NCI-H2196 treated with DMSO at 0.1 percent for 48 hours (cell line): ENCODE measurements at regions not wholly inside any gene's neighbourhood (a gene's known extent, or its start where the extent isn't known, plus 50 kb on each side); places are given as distances from the start of the nearest gene placed in this dataset.
"Not testable (repeated sequence)": the region's sequence is repeated elsewhere in the genome, so short reads cannot be mapped to it uniquely, and the experiment has no call there.

Experiments used
- DNase-seq: peaks from one replicate; lab custom pipeline; 2025; ENCODE audit not compliant: unreplicated experiment; lab: John Stamatoyannopoulos, UW

GRCh38 chr1:219320563-219320962, 146.9 kb downstream of the LYPLAL1 start:
- DNase-seq, result not testable (repeated sequence)

- DNase-seq, result no peak
Measured at GRCh38 chr1:219318826-219319225, 145.1 kb downstream of the LYPLAL1 start.

GRCh38 chr1:219317762-219318353, 144.2 kb downstream of the LYPLAL1 start:
- no peak for DNase-seq

GRCh38 chr1:219316066-219316465, 142.4 kb downstream of the LYPLAL1 start:
- no peak for DNase-seq

DNA sequence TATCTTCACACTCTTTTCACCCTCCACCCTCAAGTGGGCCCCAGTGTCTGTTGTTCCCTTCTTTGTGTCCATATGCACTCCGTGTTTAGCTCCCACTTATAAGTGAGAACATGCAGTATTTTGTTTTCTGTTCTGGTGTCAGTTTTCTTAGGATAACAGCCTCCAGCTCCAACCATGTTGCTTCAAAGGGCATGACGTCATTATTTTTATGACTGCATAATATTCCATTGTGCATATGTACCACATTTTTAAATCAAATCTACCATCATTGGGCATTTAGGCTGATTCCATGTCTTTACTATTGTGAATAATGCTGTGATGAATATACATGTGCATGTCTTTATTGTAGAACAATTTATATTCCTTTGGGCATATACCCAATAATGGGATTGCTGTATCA, 140.3 kb downstream of the LYPLAL1 start:
- DNase-seq, result no peak

DNA sequence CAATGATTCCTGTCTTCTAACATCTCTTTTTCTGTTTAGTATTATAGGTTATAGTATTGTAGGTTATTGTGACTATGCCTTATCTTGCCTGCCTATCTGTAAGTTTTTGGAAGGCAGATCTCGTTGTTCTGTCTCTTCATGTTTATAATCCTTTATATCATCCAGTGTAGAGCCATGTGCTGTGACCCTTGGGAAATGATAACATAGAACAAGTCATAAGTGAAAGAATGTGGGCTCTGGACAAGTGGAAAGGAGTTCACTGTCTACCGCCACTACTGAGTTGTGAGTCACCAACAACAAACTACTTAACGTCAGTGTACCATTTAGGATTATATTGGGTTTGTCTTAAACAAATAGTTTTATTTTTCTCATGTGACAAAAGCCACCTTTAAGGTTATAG, 139.3 kb downstream of the LYPLAL1 start:
- DNase-seq, result no peak

GRCh38 chr1:219310181-219310728, 136.6 kb downstream of the LYPLAL1 start:
- no peak for DNase-seq

DNA sequence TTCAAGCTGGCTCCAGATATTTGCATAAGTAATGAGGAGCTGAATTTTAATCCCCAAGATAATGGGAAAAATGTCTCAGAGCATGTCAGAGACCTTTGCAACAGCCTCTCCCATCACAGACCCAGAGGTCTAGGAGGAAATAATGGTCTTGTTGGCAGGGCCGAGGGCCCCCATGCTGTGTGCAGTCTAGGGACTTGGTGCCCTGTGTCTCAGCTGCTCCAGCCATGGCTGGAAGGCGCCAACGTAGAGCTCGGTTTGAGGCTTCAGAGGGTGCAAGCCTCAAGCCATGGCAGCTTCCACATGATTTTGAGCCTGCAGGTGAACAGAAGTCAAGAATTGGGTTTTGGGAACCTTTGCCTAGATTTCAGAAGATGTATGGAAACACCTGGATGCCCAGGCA, 134.7 kb downstream of the LYPLAL1 start:
- no peak for DNase-seq

GRCh38 chr1:219304227-219305226, 130.8 kb downstream of the LYPLAL1 start:
- no peak for DNase-seq

DNA sequence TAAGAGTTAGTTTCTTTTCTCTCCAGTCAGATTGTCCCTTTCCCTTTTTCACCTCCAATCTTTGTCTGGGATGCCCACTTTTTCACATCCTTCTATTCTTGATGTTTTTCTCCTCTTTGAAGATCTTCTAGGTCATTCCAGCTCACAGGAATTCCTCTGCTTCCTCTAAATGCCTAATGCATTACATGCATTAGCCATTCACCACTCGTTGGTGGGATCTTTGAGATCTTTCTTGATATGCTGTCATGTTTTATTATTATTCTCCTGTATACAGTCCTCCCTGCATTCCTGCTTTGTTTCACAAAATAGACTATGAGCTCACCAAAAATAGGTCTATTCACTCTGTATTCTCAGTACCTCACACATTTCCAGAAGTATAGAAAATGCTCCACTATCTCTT, 129.0 kb downstream of the LYPLAL1 start:
- no peak for DNase-seq

DNA sequence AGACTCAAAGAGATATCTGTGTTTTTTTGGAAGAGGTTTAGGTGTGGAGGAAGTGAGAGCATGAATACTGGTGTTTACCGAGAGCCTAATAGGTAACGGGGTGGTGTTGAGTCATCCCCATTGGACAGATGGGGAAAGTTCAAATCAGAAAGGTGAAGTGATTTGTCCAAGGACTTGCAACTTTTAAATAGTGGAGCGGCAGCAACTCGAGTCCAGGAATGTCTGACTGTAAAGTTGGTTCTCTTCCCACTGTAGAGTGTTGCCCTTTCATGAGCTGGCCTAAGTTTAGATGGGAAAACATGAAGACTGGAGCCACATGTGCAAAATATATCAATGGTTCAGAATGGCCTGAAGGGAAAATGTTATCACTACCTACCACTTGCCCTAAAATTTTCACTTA, 125.7 kb downstream of the LYPLAL1 start:
- DNase-seq, result no peak

- no peak for DNase-seq
Measured at GRCh38 chr1:219298571-219299148, 125.0 kb downstream of the LYPLAL1 start.

DNA sequence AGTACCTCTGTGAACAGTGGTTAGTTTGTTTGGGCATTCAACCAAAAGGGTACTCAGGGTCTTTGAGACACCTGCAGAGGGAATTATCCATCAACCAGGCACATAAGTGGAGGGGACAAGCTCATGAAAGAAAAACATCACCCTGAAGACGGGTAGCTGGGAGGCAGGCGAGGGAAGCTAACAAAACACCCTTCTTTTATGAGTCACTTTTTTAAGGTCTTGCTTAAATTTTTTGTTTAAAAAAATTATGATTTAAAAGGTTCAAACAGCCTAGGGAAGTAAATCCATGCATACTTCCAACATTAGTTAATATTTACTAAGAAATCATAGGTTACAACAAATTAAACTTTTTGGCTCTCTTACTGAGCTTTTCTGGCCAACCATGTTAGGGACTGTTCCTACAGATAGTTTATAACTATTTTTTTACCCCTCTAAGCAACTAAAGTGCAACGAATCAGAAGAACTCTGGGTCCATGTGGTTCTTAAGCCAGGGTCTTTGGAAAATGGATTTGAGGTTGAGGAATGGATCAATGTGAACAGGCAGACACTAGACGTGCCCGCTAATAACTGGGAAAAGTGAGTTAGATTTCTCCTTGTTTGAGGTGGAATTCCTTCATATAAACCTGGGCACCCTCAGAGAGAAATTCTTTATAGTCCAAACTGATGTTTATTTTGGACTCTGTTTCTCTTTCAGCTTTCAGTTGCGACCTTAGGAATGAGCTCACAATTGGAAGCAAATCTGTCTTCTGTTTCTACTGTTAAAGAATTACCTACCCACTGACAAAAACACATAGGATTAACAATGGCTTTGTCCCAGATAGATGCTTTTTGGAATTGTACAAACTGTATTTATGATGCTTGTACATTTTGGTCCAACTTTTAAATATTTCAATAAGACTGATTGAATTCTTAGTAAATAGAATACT, 123.0 kb downstream of the LYPLAL1 start:
- no peak for DNase-seq

DNA sequence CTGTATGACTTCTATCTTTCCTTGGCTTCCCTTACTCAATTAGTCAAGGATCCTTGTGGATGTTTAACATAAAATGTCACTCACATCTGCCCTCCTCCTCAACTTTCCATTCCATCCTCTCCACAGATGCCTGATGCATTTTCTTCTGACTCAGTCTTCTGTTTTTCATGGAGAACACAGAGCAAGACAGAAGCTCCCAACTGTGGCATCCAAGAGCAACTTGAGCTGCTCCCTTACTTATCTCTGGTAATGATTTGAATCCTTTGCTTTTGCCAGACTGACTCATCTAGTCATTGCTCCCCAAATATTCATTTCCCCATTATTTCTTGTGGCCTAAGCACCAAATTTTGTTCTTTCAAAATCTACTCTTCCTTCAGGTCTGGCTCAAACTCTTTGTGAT, 120.6 kb downstream of the LYPLAL1 start:
- DNase-seq, result no peak

GRCh38 chr1:219293410-219293809, 119.7 kb downstream of the LYPLAL1 start:
- DNase-seq, result no peak

DNA sequence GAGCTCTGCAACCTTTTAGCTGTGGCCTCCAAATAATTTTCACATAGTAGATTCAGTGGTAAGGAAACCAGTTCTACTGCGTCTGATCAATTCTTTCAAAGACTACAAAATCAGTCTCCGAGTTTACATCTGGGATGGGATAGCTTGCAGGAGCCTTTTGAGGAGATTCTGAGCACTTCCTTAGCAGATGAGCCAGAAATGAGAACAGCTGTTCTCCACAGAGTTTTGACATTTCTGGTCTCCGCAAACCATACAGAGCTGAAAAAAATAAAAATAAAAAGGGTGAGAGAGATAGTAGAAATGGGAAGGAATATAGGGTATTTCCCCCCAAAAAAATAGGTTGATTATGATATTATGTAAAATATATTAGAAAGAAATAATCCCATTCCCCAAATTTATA, 119.3 kb downstream of the LYPLAL1 start:
- no peak for DNase-seq

GRCh38 chr1:219292341-219292740, 118.7 kb downstream of the LYPLAL1 start:
- no peak for DNase-seq

DNA sequence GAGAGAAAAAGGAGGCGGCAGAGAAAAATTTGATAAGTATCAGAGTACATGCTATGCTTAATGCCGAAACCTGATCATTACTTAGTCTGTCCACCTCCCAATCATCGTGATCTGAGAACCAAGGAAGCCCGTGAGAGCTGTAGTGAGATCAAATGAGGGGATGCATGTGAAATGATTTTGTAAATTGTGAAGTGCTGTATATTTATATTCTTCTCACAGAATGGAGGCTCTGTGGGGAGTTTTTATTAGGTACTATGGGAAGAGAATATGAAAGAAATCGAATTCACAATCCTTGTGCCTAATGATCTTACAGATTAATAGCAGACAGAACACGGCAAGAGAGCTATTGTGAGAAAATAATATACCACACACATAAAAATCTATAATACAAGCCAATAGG, 115.5 kb downstream of the LYPLAL1 start:
- no peak for DNase-seq

GRCh38 chr1:219283541-219283940, 109.9 kb downstream of the LYPLAL1 start:
- DNase-seq, result no peak

DNA sequence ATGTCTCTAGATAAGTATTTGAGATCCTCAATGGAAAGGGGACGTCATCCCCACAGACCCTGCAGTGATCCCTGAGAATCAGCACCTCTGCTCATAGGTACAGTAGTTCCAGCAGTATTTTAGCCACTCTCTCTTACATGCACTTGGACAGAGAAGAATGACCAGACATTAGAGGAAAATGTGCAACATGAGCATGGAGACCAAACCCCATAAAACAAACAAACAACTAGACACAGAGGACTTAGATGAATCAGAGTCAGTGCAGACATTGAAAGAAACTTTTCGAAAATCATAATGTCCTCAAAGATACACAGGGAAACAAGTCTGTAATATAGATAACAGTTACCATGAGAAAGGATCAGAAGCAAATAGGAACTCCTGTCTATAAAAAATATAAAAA, 108.2 kb downstream of the LYPLAL1 start:
- DNase-seq, result no peak
